Trophoblast cell (in vitro differentiated cells and primary cell): ENCODE measurements at regions not wholly inside any gene's neighbourhood (a gene's known extent, or its start where the extent isn't known, plus 50 kb on each side); places are given as distances from the start of the nearest gene placed in this dataset.

Experiments used
- DNase-seq, 2 donors: peaks; one replicate each; pipeline ENCODE4 v3.0.0-alpha.2; 2016
- H2AFZ ChIP-seq: 2 replicates; pipeline ENCODE4 v1.6.1; 2013; ENCODE audit warnings: low read length, moderate library complexity, mild to moderate bottlenecking; ENCODE audit not compliant: insufficient read depth, poor library complexity
- H2AK5ac ChIP-seq: 2 replicates; pipeline ENCODE4 v1.6.1; 2013; ENCODE audit warnings: mild to moderate bottlenecking, low read length
- H2BK120ac ChIP-seq: 2 replicates; pipeline ENCODE4 v1.6.1; 2013; ENCODE audit warnings: low read length, mild to moderate bottlenecking, moderate library complexity; ENCODE audit not compliant: insufficient read depth, poor library complexity
- H2BK12ac ChIP-seq: 2 replicates; pipeline ENCODE4 v1.6.1; 2013; ENCODE audit warnings: mild to moderate bottlenecking, low read length, moderate library complexity
- H2BK5ac ChIP-seq: 2 replicates; pipeline ENCODE4 v1.6.1; 2013; ENCODE audit warnings: low read length, low read depth, moderate library complexity, mild to moderate bottlenecking; ENCODE audit not compliant: poor library complexity
- H3K14ac ChIP-seq: 2 replicates; pipeline ENCODE4 v1.6.1; 2013; ENCODE audit warnings: mild to moderate bottlenecking, low read length
- H3K18ac ChIP-seq: 2 replicates; pipeline ENCODE4 v1.6.1; 2013; ENCODE audit warnings: mild to moderate bottlenecking, low read length
- H3K23ac ChIP-seq: 2 replicates; pipeline ENCODE4 v1.6.1; 2013; ENCODE audit warnings: low read length
- H3K27ac ChIP-seq: 2 replicates; pipeline ENCODE4 v1.5.1; 2013; ENCODE audit warnings: low read depth, mild to moderate bottlenecking, inconsistent platforms, low read length, moderate library complexity
- H3K27me3 ChIP-seq: 2 replicates; pipeline ENCODE4 v1.6.1; 2013; ENCODE audit warnings: inconsistent platforms, mild to moderate bottlenecking, low read length, moderate library complexity; ENCODE audit not compliant: insufficient read depth
- H3K36me3 ChIP-seq, 2 experiments: 1 replicate in 1 of 2; 2 replicates in 1 of 2; pipeline ENCODE4 v1.6.1; 2013; ENCODE audit warnings: low read length in 2 of 2, mild to moderate bottlenecking in 2 of 2, moderate library complexity in 1 of 2; ENCODE audit not compliant: insufficient read depth in 2 of 2, control insufficient read depth in 1 of 2
- H3K4ac ChIP-seq: 2 replicates; pipeline ENCODE4 v1.6.1; 2013; ENCODE audit warnings: low read depth, mild to moderate bottlenecking, low read length, moderate library complexity
- H3K4me1 ChIP-seq, 2 experiments: 1 replicate in 1 of 2; 2 replicates in 1 of 2; pipeline ENCODE4 v1.6.1; 2013; ENCODE audit warnings: low read length in 2 of 2, mild to moderate bottlenecking in 2 of 2, moderate library complexity in 1 of 2; ENCODE audit not compliant: insufficient read depth in 2 of 2, control insufficient read depth in 1 of 2
- H3K4me2 ChIP-seq: 2 replicates; pipeline ENCODE4 v1.6.1; 2013; ENCODE audit warnings: inconsistent platforms, mild to moderate bottlenecking, low read length, moderate library complexity
- H3K4me3 ChIP-seq: 2 replicates; pipeline ENCODE4 v1.5.1; 2013; ENCODE audit warnings: mild to moderate bottlenecking, low read depth, low read length, inconsistent platforms
- H3K79me1 ChIP-seq: one replicate; pipeline ENCODE4 v1.6.1; 2013; ENCODE audit warnings: low read length
- H3K79me2 ChIP-seq: 2 replicates; pipeline ENCODE4 v1.6.1; 2013; ENCODE audit warnings: low read length, mild to moderate bottlenecking; ENCODE audit not compliant: control insufficient read depth, insufficient read depth, poor library complexity
- H3K9ac ChIP-seq: 2 replicates; pipeline ENCODE4 v1.6.1; 2013; ENCODE audit warnings: mild to moderate bottlenecking, low read length
- H3K9me3 ChIP-seq: 2 replicates; pipeline ENCODE4 v1.6.1; 2013; ENCODE audit warnings: low read depth, mild to moderate bottlenecking, control low read depth, inconsistent platforms, low read length; ENCODE audit not compliant: insufficient read depth
- H4K12ac ChIP-seq: 2 replicates; pipeline ENCODE4 v1.6.1; 2013; ENCODE audit warnings: low read depth, mild to moderate bottlenecking, low read length, moderate library complexity
- H4K8ac ChIP-seq: 2 replicates; pipeline ENCODE4 v1.6.1; 2013; ENCODE audit warnings: low read depth, mild to moderate bottlenecking, low read length, moderate library complexity
- H4K91ac ChIP-seq: one replicate; pipeline ENCODE4 v1.6.1; 2013; ENCODE audit warnings: low read depth, mild to moderate bottlenecking, low read length, moderate library complexity
- WGBS: extraction: QIAGEN DNeasy Blood & Tissue Kit; methylation state at CpG from one replicate; pipeline ENCODE4 v1.1.7; 2013; ENCODE audit warnings: missing lambda C conversion rate; ENCODE audit not compliant: insufficient read length, insufficient coverage; ENCODE audit errors: extremely low coverage; 5-methylcytosine and 5-hydroxymethylcytosine counted together

DNA sequence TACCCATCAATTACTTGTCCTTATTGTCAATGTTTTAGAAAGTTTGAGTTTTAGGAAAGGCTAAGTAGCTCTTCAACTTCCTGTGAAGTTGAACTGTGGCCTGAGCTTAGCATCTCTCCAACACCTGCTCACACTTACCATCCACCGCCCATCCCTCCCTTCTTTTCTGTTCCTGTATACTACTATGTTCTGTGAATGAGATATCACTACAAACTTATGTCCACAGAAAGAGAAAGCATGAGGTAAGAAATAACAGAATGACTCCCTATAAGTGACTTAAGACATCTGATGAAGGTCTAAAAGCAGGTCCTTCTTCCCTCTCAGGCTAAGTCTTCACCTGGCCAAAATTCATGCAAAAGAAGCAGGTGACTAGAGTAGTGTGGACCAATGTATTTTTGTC, 246.3 kb upstream of the PREP start:
- WGBS, result no CpG with 5 or more reads among the region's 1 CpG
- H2BK12ac ChIP-seq, result no peak overlapping the region

DNA sequence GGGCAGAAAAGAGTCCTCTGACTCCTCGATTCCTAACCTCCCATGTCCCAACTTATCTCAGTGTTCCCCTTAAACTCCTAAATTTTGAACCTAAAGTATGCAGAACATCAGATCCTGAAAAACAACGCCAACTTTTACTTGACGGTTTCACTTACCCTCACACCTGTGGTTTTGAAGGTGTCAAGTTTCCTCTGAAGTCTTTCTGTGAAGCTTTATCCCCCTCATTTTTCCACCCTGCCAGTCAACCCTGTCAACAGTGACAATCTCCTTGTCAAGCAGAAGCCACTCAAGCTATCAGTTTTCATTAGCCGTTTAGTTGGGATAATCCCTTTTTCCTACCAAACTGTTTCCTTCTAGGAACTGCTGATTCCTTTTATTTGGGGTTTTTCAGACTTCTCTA, 245.4 kb upstream of the PREP start:
- no peak overlapping the region for H3K4me2 ChIP-seq
- WGBS, result no CpG with 5 or more reads among the region's 4 CpGs
- H3K79me1 ChIP-seq, result no peaks in the 10 kb centered on the region
- H3K79me2 ChIP-seq, result no peaks in the 10 kb centered on the region
- no peak overlapping the region for H3K4ac ChIP-seq
- no peak overlapping the region for H3K4me3 ChIP-seq
- no peak overlapping the region for H4K12ac ChIP-seq
- no peak overlapping the region for H2BK12ac ChIP-seq
- H3K36me3 ChIP-seq, result no peaks in the 10 kb centered on the region
- no peaks in the 10 kb centered on the region for H3K9me3 ChIP-seq
- H2AFZ ChIP-seq, result no peak overlapping the region
- no peak overlapping the region for H4K8ac ChIP-seq
- no peak overlapping the region for H3K14ac ChIP-seq
- no peak overlapping the region for H3K27ac ChIP-seq
- no peaks in the 10 kb centered on the region for H3K27me3 ChIP-seq
- no peaks in the 10 kb centered on the region for H3K4me1 ChIP-seq
- no peak overlapping the region for H3K18ac ChIP-seq
- H2BK5ac ChIP-seq, result no peak overlapping the region
- no peak overlapping the region for H3K9ac ChIP-seq
- H2AK5ac ChIP-seq, result no peak overlapping the region
- H2BK120ac ChIP-seq, result no peak overlapping the region
- no peak overlapping the region for H3K23ac ChIP-seq
- no peak overlapping the region for H4K91ac ChIP-seq
- no peak for DNase-seq

More for the DNA sequence above, 246.3 kb upstream of the PREP start:
- no peak overlapping the region for H4K12ac ChIP-seq
- no peak overlapping the region for H3K14ac ChIP-seq
- no peak overlapping the region for H3K4me2 ChIP-seq
- no peak for DNase-seq
- no peak overlapping the region for H2BK120ac ChIP-seq
- no peak overlapping the region for H4K8ac ChIP-seq
- no peak overlapping the region for H3K9ac ChIP-seq
- H3K18ac ChIP-seq, result no peak overlapping the region
- no peaks in the 10 kb centered on the region for H3K4me1 ChIP-seq
- H2AFZ ChIP-seq, result no peak overlapping the region
- H3K9me3 ChIP-seq, result no peaks in the 10 kb centered on the region
- H3K79me2 ChIP-seq, result no peaks in the 10 kb centered on the region
- no peak overlapping the region for H3K27ac ChIP-seq
- H3K27me3 ChIP-seq, result no peaks in the 10 kb centered on the region
- H3K36me3 ChIP-seq, result no peaks in the 10 kb centered on the region
- H2BK5ac ChIP-seq, result no peak overlapping the region
- H3K4ac ChIP-seq, result no peak overlapping the region
- no peak overlapping the region for H3K4me3 ChIP-seq
- no peak overlapping the region for H2AK5ac ChIP-seq
- H4K91ac ChIP-seq, result no peak overlapping the region
- H3K23ac ChIP-seq, result no peak overlapping the region
- no peaks in the 10 kb centered on the region for H3K79me1 ChIP-seq

DNA sequence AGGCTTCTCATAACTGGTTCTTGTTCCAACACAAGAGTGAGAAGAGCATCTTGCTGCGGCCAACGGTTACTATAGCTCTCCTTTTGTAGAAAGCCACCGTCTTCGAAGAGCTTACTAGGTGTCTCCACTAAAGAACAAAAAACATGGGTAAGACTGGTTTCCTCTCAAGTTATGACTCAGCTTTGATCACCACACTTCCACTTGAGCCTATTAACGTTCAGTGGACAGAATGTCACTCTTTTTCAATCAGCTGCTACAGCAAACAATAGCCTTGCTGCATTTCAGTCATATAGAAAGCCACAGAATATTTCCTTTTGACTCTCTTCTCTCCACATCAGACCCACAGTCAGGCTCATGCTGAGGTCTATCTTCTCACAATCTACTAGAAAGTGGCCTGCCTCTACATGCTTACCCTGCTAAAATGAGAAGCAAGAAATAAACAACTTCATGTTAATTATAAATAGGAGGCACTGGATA, 243.5 kb upstream of the PREP start:
- H3K14ac ChIP-seq, result no peak overlapping the region

GRCh38 chr6:105645958-105646357, 243.1 kb upstream of the PREP start:
- Histone ChIP-seq H3K9ac (no peak overlapping the region), H4K91ac (no peak overlapping the region), H3K14ac (no peak overlapping the region), H4K8ac (no peak overlapping the region), H4K12ac (no peak overlapping the region), H2AFZ (no peak overlapping the region), H3K79me2 (no peaks in the 10 kb centered on the region), H2BK120ac (no peak overlapping the region), H2BK12ac (no peak overlapping the region), H3K79me1 (no peaks in the 10 kb centered on the region), H2BK5ac (no peak overlapping the region), H3K27me3 (no peaks in the 10 kb centered on the region), H3K18ac (no peak overlapping the region), H3K4me3 (no peak overlapping the region), H3K4ac (no peak overlapping the region), H3K27ac (no peak overlapping the region), H3K4me1 (no peaks in the 10 kb centered on the region), H3K36me3 (no peaks in the 10 kb centered on the region), H3K9me3 (no peaks in the 10 kb centered on the region), H2AK5ac (no peak overlapping the region), H3K4me2 (no peak overlapping the region), H3K23ac (no peak overlapping the region)
- no peak for DNase-seq
- WGBS, result no CpG with 5 or more reads among the region's 3 CpGs

More for the DNA sequence above, 243.5 kb upstream of the PREP start:
- H3K4me3 ChIP-seq, result no peak overlapping the region
- H3K9me3 ChIP-seq, result no peaks in the 10 kb centered on the region
- no peak overlapping the region for H3K23ac ChIP-seq
- no peak overlapping the region for H3K9ac ChIP-seq
- DNase-seq, result no peak
- no CpG with 5 or more reads among the region's 5 CpGs for WGBS
- no peaks in the 10 kb centered on the region for H3K79me1 ChIP-seq
- no peak overlapping the region for H3K4ac ChIP-seq
- H2AK5ac ChIP-seq, result no peak overlapping the region
- H4K91ac ChIP-seq, result no peak overlapping the region
- H2BK5ac ChIP-seq, result no peak overlapping the region
- no peaks in the 10 kb centered on the region for H3K4me1 ChIP-seq
- no peak overlapping the region for H3K18ac ChIP-seq
- H3K36me3 ChIP-seq, result no peaks in the 10 kb centered on the region
- H3K27me3 ChIP-seq, result no peaks in the 10 kb centered on the region
- no peak overlapping the region for H4K12ac ChIP-seq
- no peak overlapping the region for H4K8ac ChIP-seq
- H2BK120ac ChIP-seq, result no peak overlapping the region
- no peak overlapping the region for H2AFZ ChIP-seq
- H3K79me2 ChIP-seq, result no peaks in the 10 kb centered on the region
- no peak overlapping the region for H3K27ac ChIP-seq
- no peak overlapping the region for H2BK12ac ChIP-seq
- no peak overlapping the region for H3K4me2 ChIP-seq
